IMR-90 (cell line): ENCODE measurements at regions not wholly inside any gene's neighbourhood (a gene's known extent, or its start where the extent isn't known, plus 50 kb on each side); places are given as distances from the start of the nearest gene placed in this dataset.
"Not testable (repeated sequence)": the region's sequence is repeated elsewhere in the genome, so short reads cannot be mapped to it uniquely, and the experiment has no call there.

Source experiments
- ATAC-seq: fragments of 200-7000 bp; cut with Tn5 transposase; 2 replicates; pipeline ENCODE4 v1.9.1; 2020; ENCODE audit warnings: low read depth, mild to moderate bottlenecking, moderate library complexity
- BruUV-seq: library from RNA; stranded (reverse); fragments of 400-500 nt; replicated peaks from 2 replicates; lab custom pipeline; 2021; lab: Mats Ljungman, UMichigan
- CTCF ChIA-PET: fragments of 300-600 bp; formaldehyde crosslinking; extraction: SDS; loops from one replicate; lab custom pipeline; 2021; ENCODE audit warnings: antibody characterized with exemption; lab: Yijun Ruan, JAX
- POLR2A ChIA-PET: fragments of 300-600 bp; sonication (Branson Sonifier 250); formaldehyde crosslinking; loops from one replicate; lab custom pipeline; 2022; ENCODE audit warnings: antibody characterized with exemption; ENCODE audit not compliant: unreplicated experiment; lab: Charles Lee
- DNase-seq: peaks from one replicate; pipeline ENCODE4 v3.0.0; 2013
- H2AFZ ChIP-seq: replicated peaks from 2 replicates; pipeline ENCODE3; 2013; ENCODE audit warnings: low read length, mild to moderate bottlenecking; ENCODE audit not compliant: poor library complexity
- H2AK5ac ChIP-seq: 2 replicates; pipeline ENCODE4 v1.6.1; 2013; ENCODE audit warnings: low read depth, low read length, inconsistent platforms
- H2AK9ac ChIP-seq: replicated peaks from 2 replicates; pipeline ENCODE3; 2013; ENCODE audit warnings: mild to moderate bottlenecking, low read depth, low read length, moderate library complexity; ENCODE audit not compliant: poor library complexity
- H2BK120ac ChIP-seq: 2 replicates; pipeline ENCODE4 v1.6.1; 2013; ENCODE audit warnings: low read depth, low read length, inconsistent platforms
- H2BK15ac ChIP-seq: 3 replicates; pipeline ENCODE4 v1.6.1; 2013; ENCODE audit warnings: low read depth, low read length, inconsistent platforms
- H2BK20ac ChIP-seq: 2 replicates; pipeline ENCODE4 v1.6.1; 2013; ENCODE audit warnings: low read depth, mild to moderate bottlenecking, inconsistent platforms, low read length, moderate library complexity
- H2BK5ac ChIP-seq: 2 replicates; pipeline ENCODE4 v1.6.1; 2013; ENCODE audit warnings: mild to moderate bottlenecking, low read depth, low read length, inconsistent platforms; ENCODE audit not compliant: poor library complexity, severe bottlenecking
- H3K14ac ChIP-seq: replicated peaks from 2 replicates; pipeline ENCODE4 v1.6.1; 2013; ENCODE audit warnings: low read depth, low read length, inconsistent platforms
- H3K18ac ChIP-seq: 2 replicates; pipeline ENCODE4 v1.6.1; 2013; ENCODE audit warnings: low read depth, low read length, control low read depth
- H3K23ac ChIP-seq: 2 replicates; pipeline ENCODE4 v1.6.1; 2013; ENCODE audit warnings: low read depth, low read length, inconsistent platforms
- H3K27ac ChIP-seq: 2 replicates; pipeline ENCODE4 v1.5.1; 2013; ENCODE audit warnings: mild to moderate bottlenecking, control low read depth, low read length; ENCODE audit not compliant: insufficient read depth
- H3K27me3 ChIP-seq: 2 replicates; pipeline ENCODE4 v1.6.1; 2013; ENCODE audit warnings: low read length; ENCODE audit not compliant: control insufficient read depth, insufficient read depth
- H3K36me3 ChIP-seq: 2 replicates; pipeline ENCODE4 v1.6.1; 2013; ENCODE audit warnings: low read length, mixed read lengths; ENCODE audit not compliant: control insufficient read depth, insufficient read depth
- H3K4ac ChIP-seq: 2 replicates; pipeline ENCODE4 v1.6.1; 2013; ENCODE audit warnings: low read depth, low read length, inconsistent platforms
- H3K4me1 ChIP-seq: 2 replicates; pipeline ENCODE4 v1.6.1; 2013; ENCODE audit warnings: low read length, mixed read lengths; ENCODE audit not compliant: control insufficient read depth, insufficient read depth
- H3K4me2 ChIP-seq: 2 replicates; pipeline ENCODE4 v1.6.1; 2013; ENCODE audit warnings: low read depth, mild to moderate bottlenecking, control low read depth, low read length, moderate library complexity
- H3K4me3 ChIP-seq: 2 replicates; pipeline ENCODE4 v1.5.1; 2013; ENCODE audit warnings: low read depth, mild to moderate bottlenecking, control low read depth, low read length, moderate library complexity; ENCODE audit not compliant: insufficient read depth
- H3K56ac ChIP-seq: 2 replicates; pipeline ENCODE4 v1.6.1; 2013; ENCODE audit warnings: low read length, inconsistent platforms; ENCODE audit not compliant: insufficient read depth; ENCODE audit errors: extremely low read depth
- H3K79me1 ChIP-seq, 2 experiments: 2 replicates each; pipeline ENCODE4 v1.6.1; 2013; ENCODE audit warnings: low read length in 2 of 2, inconsistent platforms in 1 of 2, low read depth in 1 of 2
- H3K9ac ChIP-seq: 2 replicates; pipeline ENCODE4 v1.6.1; 2013; ENCODE audit warnings: low read depth, low read length, control low read depth
- H3K9me1 ChIP-seq: 2 replicates; pipeline ENCODE4 v1.6.1; 2013; ENCODE audit warnings: low read length, inconsistent platforms; ENCODE audit not compliant: insufficient read depth
- H3K9me3 ChIP-seq: 2 replicates; pipeline ENCODE4 v1.6.1; 2013; ENCODE audit warnings: low read length; ENCODE audit not compliant: control insufficient read depth, insufficient read depth
- H4K20me1 ChIP-seq: 2 replicates; pipeline ENCODE4 v1.6.1; 2013; ENCODE audit warnings: low read length, inconsistent platforms; ENCODE audit not compliant: insufficient read depth
- H4K5ac ChIP-seq: 2 replicates; pipeline ENCODE4 v1.6.1; 2013; ENCODE audit warnings: mild to moderate bottlenecking, low read depth, low read length, control low read depth
- H4K8ac ChIP-seq, 2 experiments: 2 replicates each; pipeline ENCODE4 v1.6.1; 2013; ENCODE audit warnings: low read depth in 2 of 2, low read length in 2 of 2, control low read depth in 1 of 2, inconsistent platforms in 1 of 2
- H4K91ac ChIP-seq: 2 replicates; pipeline ENCODE4 v1.6.1; 2013; ENCODE audit warnings: low read depth, low read length, inconsistent platforms; ENCODE audit not compliant: insufficient read depth
- WGBS, 2 experiments: methylation state at CpG; one replicate each; pipeline versions ENCODE4 v1.1.5 to v1.1.7; 2013; ENCODE audit warnings: missing lambda C conversion rate in 2 of 2; ENCODE audit not compliant: insufficient read length in 1 of 2; ENCODE audit errors: extremely low coverage in 2 of 2; 5-methylcytosine and 5-hydroxymethylcytosine counted together
- dilution Hi-C: fragments of 300-500 bp; cut with HindIII; formaldehyde crosslinking; loops from one replicate; pipeline ENCODE4 v1.14.3; 2018; ENCODE audit warnings: low sequenced_read_pairs; ENCODE audit not compliant: unreplicated experiment
- in situ Hi-C: fragments of 300-500 bp; cut with MboI; formaldehyde crosslinking; loops from 3 replicates; pipeline ENCODE4 v1.14.3; 2019; ENCODE audit warnings: low sequenced_read_pairs, inconsistent platforms, mixed read lengths
- intact Hi-C: fragments of 100-400 bp; cut with micrococcal nuclease; formaldehyde crosslinking; loops from 2 replicates; pipeline ENCODE4 v1.10.0; 2022

DNA sequence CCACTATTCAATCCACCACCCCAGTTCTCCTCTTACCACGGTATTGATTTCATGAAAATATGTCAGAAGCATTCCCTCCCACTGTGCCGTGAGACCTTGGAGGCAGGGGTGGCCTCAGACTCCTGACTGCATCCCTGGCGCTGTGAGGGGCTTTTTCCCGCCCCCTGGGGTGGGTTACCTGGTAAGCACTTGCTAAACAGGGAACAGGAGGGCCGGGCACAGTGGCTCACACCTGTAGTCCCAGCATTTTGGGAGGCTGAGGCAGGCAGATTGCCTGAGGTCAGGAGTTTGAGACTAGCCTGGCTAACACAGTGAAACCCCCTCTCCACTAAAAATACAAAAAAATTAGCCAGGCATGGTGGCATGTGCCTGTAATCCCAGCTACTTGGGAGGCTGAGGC, 80.5 kb downstream of the CPZ start:
- H3K4ac ChIP-seq, CTCF ChIA-PET, intact Hi-C loops, H3K9me3 ChIP-seq, ATAC-seq, H3K4me2 ChIP-seq, H3K9me1 ChIP-seq, H4K20me1 ChIP-seq, H2BK5ac ChIP-seq, H3K36me3 ChIP-seq, H2AFZ ChIP-seq, dilution Hi-C loops, H3K18ac ChIP-seq, H3K79me1 ChIP-seq, in situ Hi-C loops, BruUV-seq, H3K14ac ChIP-seq, H3K4me3 ChIP-seq, POLR2A ChIA-PET, H4K91ac ChIP-seq, H3K27me3 ChIP-seq, H3K23ac ChIP-seq, H3K9ac ChIP-seq, H2BK20ac ChIP-seq, H2BK120ac ChIP-seq, DNase-seq, H4K8ac ChIP-seq, H4K5ac ChIP-seq, H2AK5ac ChIP-seq, H3K56ac ChIP-seq, H2AK9ac ChIP-seq, H3K27ac ChIP-seq, H3K4me1 ChIP-seq, H2BK15ac ChIP-seq: not testable (repeated sequence)
- no CpG with 5 or more reads among the region's 5 CpGs for WGBS, 2 experiments
